Stimulated activated CD4-positive, alpha-beta T cell treated with anti-CD3 and anti-CD28 coated beads, Interleukin-1b, Interleukin-23, amount 100 ng/mL, for 48 hours (primary cell): ENCODE measurements at regions not wholly inside any gene's neighbourhood (a gene's known extent, or its start where the extent isn't known, plus 50 kb on each side); places are given as distances from the start of the nearest gene placed in this dataset.

Experiments
- DNase-seq: peaks from one replicate; pipeline ENCODE4 v3.0.0-alpha.2; 2020

GRCh38 chr11:28860893-28861292 lies 752.7 kb downstream of the METTL15 start:
- DNase-seq = no peak

- DNase-seq = no peak
Measured at GRCh38 chr11:28858076-28858475, 749.9 kb downstream of the METTL15 start.

- DNase-seq = no peak
Measured at GRCh38 chr11:28849053-28849452, 740.9 kb downstream of the METTL15 start.

- DNase-seq = no peak
Measured at GRCh38 chr11:28842716-28843115, 734.5 kb downstream of the METTL15 start.

GRCh38 chr11:28838741-28839140 lies 730.6 kb downstream of the METTL15 start:
- no peak for DNase-seq

GRCh38 chr11:28837599-28837998 lies 729.4 kb downstream of the METTL15 start:
- no peak for DNase-seq

- DNase-seq = no peak
Measured at GRCh38 chr11:28836285-28837081, 728.3 kb downstream of the METTL15 start.

- DNase-seq = no peak
Measured at GRCh38 chr11:28835790-28836189, 727.6 kb downstream of the METTL15 start.

- DNase-seq = no peak
Measured at GRCh38 chr11:28835317-28835716, 727.1 kb downstream of the METTL15 start.

- no peak for DNase-seq
Measured at GRCh38 chr11:28834877-28835276, 726.7 kb downstream of the METTL15 start.

- DNase-seq = no peak
Measured at GRCh38 chr11:28833670-28834069, 725.5 kb downstream of the METTL15 start.

- no peak for DNase-seq
Measured at GRCh38 chr11:28833169-28833568, 725.0 kb downstream of the METTL15 start.

GRCh38 chr11:28826807-28827206 lies 718.6 kb downstream of the METTL15 start:
- no peak for DNase-seq

GRCh38 chr11:28822576-28822975 lies 714.4 kb downstream of the METTL15 start:
- no peak for DNase-seq

GRCh38 chr11:28820296-28820989 lies 712.3 kb downstream of the METTL15 start:
- no peak for DNase-seq

GRCh38 chr11:28819741-28820140 lies 711.6 kb downstream of the METTL15 start:
- DNase-seq = no peak

GRCh38 chr11:28815110-28815509 lies 706.9 kb downstream of the METTL15 start:
- no peak for DNase-seq

- no peak for DNase-seq
Measured at GRCh38 chr11:28808771-28809170, 700.6 kb downstream of the METTL15 start.

GRCh38 chr11:28799316-28799715 lies 691.1 kb downstream of the METTL15 start:
- no peak for DNase-seq

- DNase-seq = no peak
Measured at GRCh38 chr11:28798286-28798685, 690.1 kb downstream of the METTL15 start.

- DNase-seq = no peak
Measured at GRCh38 chr11:28797536-28797935, 689.3 kb downstream of the METTL15 start.

- DNase-seq = no peak
Measured at GRCh38 chr11:28794405-28794804, 686.2 kb downstream of the METTL15 start.

GRCh38 chr11:28793282-28793738 lies 685.1 kb downstream of the METTL15 start:
- no peak for DNase-seq

GRCh38 chr11:28792856-28793255 lies 684.7 kb downstream of the METTL15 start:
- DNase-seq = no peak
